GM12878 (cell line): ENCODE measurements at regions not wholly inside any gene's neighbourhood (a gene's known extent, or its start where the extent isn't known, plus 50 kb on each side); places are given as distances from the start of the nearest gene placed in this dataset.

Experiments
- EP300 ChIP-seq, 2 experiments: fragments of 150-350 bp in 1 of 2; IDR thresholded peaks; 2 replicates each; pipeline ENCODE4 v1.6.1; 2011 to 2012; ENCODE audit warnings: low read depth in 2 of 2, low read length in 2 of 2, borderline replicate concordance in 1 of 2, improper control_type of control experiment in 1 of 2, inconsistent platforms in 1 of 2; ENCODE audit not compliant: control insufficient read depth in 1 of 2
- EZH2 ChIP-seq: IDR thresholded peaks from 2 replicates; pipeline ENCODE4 v1.6.1; 2012; ENCODE audit warnings: low read depth, mild to moderate bottlenecking, control low read depth, inconsistent platforms, low read length, borderline replicate concordance; ENCODE audit not compliant: control insufficient read depth

DNA sequence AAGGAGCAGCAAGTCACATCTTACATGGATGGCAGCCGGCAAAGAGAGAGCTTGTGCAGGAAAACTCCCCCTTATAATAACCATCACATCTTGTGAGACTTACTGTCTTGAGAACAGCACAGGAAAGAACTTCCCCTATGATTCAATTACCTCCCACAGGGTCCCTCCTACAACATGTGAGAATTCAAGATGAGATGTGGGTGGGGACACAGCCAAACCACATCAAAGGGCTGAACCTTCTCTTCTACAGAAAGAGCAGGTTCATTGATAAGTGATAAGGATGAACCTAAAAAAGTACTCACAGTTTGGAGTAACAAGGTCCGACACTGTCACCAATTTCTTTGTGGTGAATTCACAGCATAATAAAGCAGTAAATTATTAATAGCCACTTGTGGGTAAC lies 422.2 kb upstream of the FSIP2 start:
- TF ChIP-seq EP300 (IDR thresholded peaks at IDR 0.05; ENCODE audit: borderline replicate concordance in 1 of 2, control insufficient read depth in 1 of 2, low read depth in 2 of 2, low read length in 2 of 2) = no peak
- no peak for TF ChIP-seq EZH2
